Keratinocyte (primary cell): ENCODE measurements at regions not wholly inside any gene's neighbourhood (a gene's known extent, or its start where the extent isn't known, plus 50 kb on each side); places are given as distances from the start of the nearest gene placed in this dataset.

ENCODE experiments used
- DNase-seq: peaks from one replicate; pipeline ENCODE4 v3.0.0-alpha.2; 2011; ENCODE audit warnings: low read depth, missing footprints, low spot score
- FAIRE-seq: peaks from 2 replicates; lab custom pipeline; 2011; peaks lifted over from hg19 to GRCh38; lab: Jason Lieb, UNC
- H2AFZ ChIP-seq: 2 replicates; pipeline ENCODE4 v1.6.0; 2012; ENCODE audit warnings: low read length, control low read depth, inconsistent platforms; ENCODE audit not compliant: control insufficient read depth
- H3K27ac ChIP-seq: 2 replicates; pipeline ENCODE4 v1.5.1; 2011; ENCODE audit warnings: low read length; ENCODE audit not compliant: control insufficient read depth, insufficient read depth
- H3K27me3 ChIP-seq: 3 replicates; pipeline ENCODE4 v1.6.0; 2011; ENCODE audit warnings: low read length; ENCODE audit not compliant: control insufficient read depth, insufficient read depth; ENCODE audit errors: extremely low read depth
- H3K36me3 ChIP-seq, 2 experiments: 2 replicates in 1 of 2; 3 replicates in 1 of 2; pipeline ENCODE4 v1.5.1; 2011; ENCODE audit warnings: low read length in 2 of 2, mild to moderate bottlenecking in 1 of 2; ENCODE audit not compliant: control insufficient read depth in 2 of 2, insufficient read depth in 2 of 2; ENCODE audit errors: extremely low read depth in 1 of 2
- H3K4me1 ChIP-seq: 3 replicates; pipeline ENCODE4 v1.5.1; 2011; ENCODE audit warnings: low read length; ENCODE audit not compliant: control insufficient read depth, insufficient read depth; ENCODE audit errors: extremely low read depth
- H3K4me2 ChIP-seq: 3 replicates; pipeline ENCODE4 v1.6.0; 2011; ENCODE audit warnings: low read depth, low read length; ENCODE audit not compliant: control insufficient read depth, insufficient read depth; ENCODE audit errors: extremely low read depth
- H3K4me3 ChIP-seq, 3 experiments: fragments of 200-600 bp in 1 of 3; sonication (generic) in 1 of 3; 2 replicates in 2 of 3; 3 replicates in 1 of 3; pipeline ENCODE4 v1.5.1; 2011 to 2016; ENCODE audit warnings: low read length in 3 of 3, mild to moderate bottlenecking in 3 of 3, control low read depth in 2 of 3, inconsistent platforms in 1 of 3, low read depth in 1 of 3, mixed read lengths in 1 of 3, mixed run types in 1 of 3, moderate library complexity in 1 of 3; ENCODE audit not compliant: control insufficient read depth in 2 of 3, insufficient read depth in 2 of 3; ENCODE audit errors: extremely low read depth in 1 of 3
- H3K79me2 ChIP-seq: 2 replicates; pipeline ENCODE4 v1.6.0; 2012; ENCODE audit warnings: low read length; ENCODE audit not compliant: control insufficient read depth, insufficient read depth
- H3K9ac ChIP-seq: 3 replicates; pipeline ENCODE4 v1.6.0; 2011; ENCODE audit warnings: low read length; ENCODE audit not compliant: control insufficient read depth, insufficient read depth; ENCODE audit errors: extremely low read depth
- H3K9me1 ChIP-seq: 3 replicates; pipeline ENCODE4 v1.6.0; 2011; ENCODE audit warnings: low read length; ENCODE audit not compliant: control insufficient read depth, insufficient read depth; ENCODE audit errors: extremely low read depth
- H3K9me3 ChIP-seq: 2 replicates; pipeline ENCODE4 v1.5.1; 2012; ENCODE audit warnings: low read depth, low read length; ENCODE audit not compliant: control insufficient read depth
- H4K20me1 ChIP-seq: 3 replicates; pipeline ENCODE4 v1.6.0; 2011; ENCODE audit warnings: low read length; ENCODE audit not compliant: control insufficient read depth, insufficient read depth; ENCODE audit errors: extremely low read depth
- EZH2 ChIP-seq: IDR thresholded peaks from one replicate; pipeline ENCODE4 v1.6.1; 2012; ENCODE audit warnings: inconsistent platforms, mild to moderate bottlenecking, low read length, moderate library complexity
- dilution Hi-C: fragments of 300-500 bp; cut with MboI; formaldehyde crosslinking; loops from one replicate; pipeline ENCODE4 v1.7.0; 2020; ENCODE audit warnings: low sequenced_read_pairs; ENCODE audit not compliant: extremely low pct_ligation_motif_present
- TF ChIP-seq, protein P1 (sequence below), 3 experiments: IDR thresholded peaks in 1 of 3; conservative IDR thresholded peaks in 1 of 3; optimal IDR thresholded peaks in 1 of 3; 2 replicates in 2 of 3; 3 replicates in 1 of 3; pipeline versions ENCODE3 to v1.5.1; 2011; ENCODE audit warnings: low read length in 3 of 3, mild to moderate bottlenecking in 3 of 3, moderate library complexity in 2 of 3, control low read depth in 1 of 3, inconsistent platforms in 1 of 3; ENCODE audit not compliant: insufficient read depth in 2 of 3; ENCODE audit errors: extremely low read depth in 1 of 3

DNA sequence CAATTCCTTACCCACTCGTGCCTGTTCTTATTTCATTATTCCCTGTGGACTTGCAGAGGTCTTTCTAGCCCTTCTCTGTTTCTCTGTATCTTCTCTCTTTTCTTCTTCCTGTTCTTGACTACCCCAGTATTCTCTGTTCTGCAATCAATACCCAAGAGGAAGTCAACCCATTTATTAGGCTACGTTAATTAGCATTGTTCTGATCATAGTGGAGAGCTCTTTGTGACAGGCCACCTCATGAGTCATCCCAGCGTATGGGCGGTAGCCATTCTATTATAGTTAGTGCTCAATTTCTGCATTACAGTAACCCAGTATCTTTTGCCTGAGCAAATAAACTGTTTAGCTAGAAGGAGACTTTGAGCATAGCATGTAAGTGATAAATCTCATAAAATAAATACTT, 259.5 kb upstream of the GRM7 start:
- dilution Hi-C loops, result no loop called here
- no peaks in the 10 kb centered on the region for H4K20me1 ChIP-seq
- no peak overlapping the region for H3K4me2 ChIP-seq
- H3K4me3 ChIP-seq, result no peak overlapping the region
- TF ChIP-seq, protein P1, sequence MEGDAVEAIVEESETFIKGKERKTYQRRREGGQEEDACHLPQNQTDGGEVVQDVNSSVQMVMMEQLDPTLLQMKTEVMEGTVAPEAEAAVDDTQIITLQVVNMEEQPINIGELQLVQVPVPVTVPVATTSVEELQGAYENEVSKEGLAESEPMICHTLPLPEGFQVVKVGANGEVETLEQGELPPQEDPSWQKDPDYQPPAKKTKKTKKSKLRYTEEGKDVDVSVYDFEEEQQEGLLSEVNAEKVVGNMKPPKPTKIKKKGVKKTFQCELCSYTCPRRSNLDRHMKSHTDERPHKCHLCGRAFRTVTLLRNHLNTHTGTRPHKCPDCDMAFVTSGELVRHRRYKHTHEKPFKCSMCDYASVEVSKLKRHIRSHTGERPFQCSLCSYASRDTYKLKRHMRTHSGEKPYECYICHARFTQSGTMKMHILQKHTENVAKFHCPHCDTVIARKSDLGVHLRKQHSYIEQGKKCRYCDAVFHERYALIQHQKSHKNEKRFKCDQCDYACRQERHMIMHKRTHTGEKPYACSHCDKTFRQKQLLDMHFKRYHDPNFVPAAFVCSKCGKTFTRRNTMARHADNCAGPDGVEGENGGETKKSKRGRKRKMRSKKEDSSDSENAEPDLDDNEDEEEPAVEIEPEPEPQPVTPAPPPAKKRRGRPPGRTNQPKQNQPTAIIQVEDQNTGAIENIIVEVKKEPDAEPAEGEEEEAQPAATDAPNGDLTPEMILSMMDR (optimal IDR thresholded peaks at IDR 0.05 in 1 of 3, IDR thresholded peaks at IDR 0.05 in 1 of 3, conservative IDR thresholded peaks at IDR 0.05 in 1 of 3; ENCODE audit: extremely low read depth in 1 of 3, insufficient read depth in 2 of 3, low read length in 3 of 3), result no peak
- no peak for TF ChIP-seq EZH2
- no peaks in the 10 kb centered on the region for H3K4me1 ChIP-seq
- no peak overlapping the region for H3K27ac ChIP-seq
- H3K9me1 ChIP-seq, result no peaks in the 10 kb centered on the region
- H3K27me3 ChIP-seq, result no peaks in the 10 kb centered on the region
- H3K9me3 ChIP-seq, result no peaks in the 10 kb centered on the region
- DNase-seq, result no peak
- H3K9ac ChIP-seq, result no peak overlapping the region
- FAIRE-seq, result no peak
- no peak overlapping the region for H2AFZ ChIP-seq
- no peaks in the 10 kb centered on the region for H3K36me3 ChIP-seq
- H3K79me2 ChIP-seq, result no peaks in the 10 kb centered on the region

DNA sequence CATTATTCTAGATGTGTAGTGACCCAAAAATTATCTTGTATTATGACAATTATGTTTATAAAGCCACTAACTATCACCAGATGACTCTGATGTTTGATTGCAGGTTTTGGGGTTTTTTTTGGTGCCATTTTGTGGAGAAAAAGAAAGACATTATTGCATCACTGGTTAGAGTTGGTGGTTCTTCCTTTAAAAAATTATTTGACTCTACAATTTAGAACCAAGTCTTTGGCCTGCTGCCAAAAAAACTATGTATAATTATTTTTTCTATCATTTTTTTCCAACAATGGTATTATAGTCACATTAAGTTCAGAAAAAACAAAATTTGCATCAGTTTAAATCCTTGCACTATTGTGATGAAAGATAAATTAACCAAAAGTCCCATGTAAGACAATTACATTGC, 258.6 kb upstream of the GRM7 start:
- no peaks in the 10 kb centered on the region for H3K27me3 ChIP-seq
- dilution Hi-C loops, result no loop called here
- no peak for FAIRE-seq

More for the DNA sequence above, 258.6 kb upstream of the GRM7 start:
- TF ChIP-seq, protein P1 (optimal IDR thresholded peaks at IDR 0.05 in 1 of 3, IDR thresholded peaks at IDR 0.05 in 1 of 3, conservative IDR thresholded peaks at IDR 0.05 in 1 of 3; ENCODE audit: extremely low read depth in 1 of 3, insufficient read depth in 2 of 3, low read length in 3 of 3), result no peak
- TF ChIP-seq EZH2, result no peak
- no peaks in the 10 kb centered on the region for H3K4me1 ChIP-seq
- no peaks in the 10 kb centered on the region for H4K20me1 ChIP-seq
- no peak overlapping the region for H3K4me3 ChIP-seq
- H2AFZ ChIP-seq, result no peak overlapping the region
- no peaks in the 10 kb centered on the region for H3K36me3 ChIP-seq
- no peaks in the 10 kb centered on the region for H3K79me2 ChIP-seq
- no peak overlapping the region for H3K4me2 ChIP-seq
- H3K9me1 ChIP-seq, result no peaks in the 10 kb centered on the region
- H3K9ac ChIP-seq, result no peak overlapping the region
- no peaks in the 10 kb centered on the region for H3K9me3 ChIP-seq
- DNase-seq, result no peak
- no peak overlapping the region for H3K27ac ChIP-seq
